ENCODE measurements at regions not wholly inside any gene's neighbourhood (a gene's known extent, or its start where the extent isn't known, plus 50 kb on each side); places are given as distances from the start of the nearest gene placed in this dataset.
"Not testable (repeated sequence)": the region's sequence is repeated elsewhere in the genome, so short reads cannot be mapped to it uniquely, and the experiment has no call there.

GRCh38 chr20:28593383-28593782 is 2664.1 kb upstream of the DEFB115 start:
- TF ChIP-seq CTCF, POLR2A (IDR thresholded peaks at IDR 0.05): not testable (repeated sequence)
